Endothelial cell of umbilical vein (primary cell): ENCODE measurements at regions not wholly inside any gene's neighbourhood (a gene's known extent, or its start where the extent isn't known, plus 50 kb on each side); places are given as distances from the start of the nearest gene placed in this dataset.

Source experiments
- BruUV-seq: library from RNA; stranded (reverse); fragments of 400-500 nt; replicated peaks from 2 replicates; lab custom pipeline; 2021; lab: Mats Ljungman, UMichigan
- CTCF ChIA-PET: fragments of 300-600, 350-600 bp; sonication (Branson Sonifier 250); formaldehyde crosslinking; loops from one replicate; lab custom pipeline; 2021; ENCODE audit warnings: antibody characterized with exemption, inconsistent platforms; lab: Charles Lee
- POLR2A ChIA-PET: fragments of 300-600, 350-600 bp; sonication (Branson Sonifier 250); formaldehyde crosslinking; loops from one replicate; lab custom pipeline; 2021; ENCODE audit warnings: antibody characterized with exemption, inconsistent platforms; lab: Charles Lee
- DNase-seq: peaks from one replicate; pipeline ENCODE4 v3.0.0-alpha.2; 2011; ENCODE audit warnings: low read depth, low spot score
- FAIRE-seq: peaks from 2 replicates; lab custom pipeline; 2011; peaks lifted over from hg19 to GRCh38; lab: Jason Lieb, UNC
- H2AFZ ChIP-seq: 2 replicates; pipeline ENCODE4 v1.6.0; 2012; ENCODE audit warnings: low read depth, low read length, control low read depth, inconsistent platforms
- H3K27ac ChIP-seq: 2 replicates; pipeline ENCODE4 v1.5.1; 2011; ENCODE audit warnings: low read depth, mild to moderate bottlenecking, control low read depth, low read length, moderate library complexity; ENCODE audit not compliant: insufficient read depth
- H3K27me3 ChIP-seq, 2 experiments: 2 replicates each; pipeline versions ENCODE4 v1.6.0 to v1.6.1; 2011; ENCODE audit warnings: low read length in 2 of 2, mixed read lengths in 1 of 2; ENCODE audit not compliant: control insufficient read depth in 2 of 2, insufficient read depth in 2 of 2
- H3K36me3 ChIP-seq, 2 experiments: 2 replicates in 1 of 2; 3 replicates in 1 of 2; pipeline ENCODE4 v1.5.1; 2011; ENCODE audit warnings: low read length in 2 of 2, mild to moderate bottlenecking in 1 of 2, moderate library complexity in 1 of 2; ENCODE audit not compliant: control insufficient read depth in 2 of 2, insufficient read depth in 2 of 2; ENCODE audit errors: extremely low read depth in 1 of 2
- H3K4me1 ChIP-seq: 3 replicates; pipeline ENCODE4 v1.5.1; 2011; ENCODE audit warnings: mild to moderate bottlenecking, low read length; ENCODE audit not compliant: control insufficient read depth, insufficient read depth; ENCODE audit errors: extremely low read depth
- H3K4me2 ChIP-seq: 2 replicates; pipeline ENCODE4 v1.6.1; 2011; ENCODE audit warnings: low read length, control low read depth, mixed read lengths; ENCODE audit not compliant: insufficient read depth
- H3K4me3 ChIP-seq, 3 experiments: fragments of 200-600 bp in 1 of 3; sonication (generic), shearing (Covaris generic) in 1 of 3; replicated peaks in 1 of 3; 2 replicates each; pipeline ENCODE4 v1.5.1; 2011 to 2016; ENCODE audit warnings: control low read depth in 3 of 3, low read length in 3 of 3, mild to moderate bottlenecking in 2 of 3, inconsistent platforms in 1 of 3, low read depth in 1 of 3, moderate library complexity in 1 of 3; ENCODE audit not compliant: insufficient read depth in 1 of 3
- H3K79me2 ChIP-seq: 2 replicates; pipeline ENCODE4 v1.6.0; 2012; ENCODE audit warnings: low read length, inconsistent platforms; ENCODE audit not compliant: control insufficient read depth, insufficient read depth
- H3K9ac ChIP-seq: replicated peaks from 2 replicates; pipeline ENCODE3; 2011; ENCODE audit warnings: low read length, control low read depth; ENCODE audit not compliant: insufficient read depth; ENCODE audit errors: extremely low read depth
- H3K9me1 ChIP-seq: replicated peaks from 3 replicates; pipeline ENCODE4 v1.6.0; 2011; ENCODE audit warnings: mild to moderate bottlenecking, low read length; ENCODE audit not compliant: control insufficient read depth, insufficient read depth; ENCODE audit errors: extremely low read depth
- H3K9me3 ChIP-seq: replicated peaks from 2 replicates; pipeline ENCODE4 v1.5.1; 2012; ENCODE audit warnings: low read length, inconsistent platforms; ENCODE audit not compliant: control insufficient read depth, insufficient read depth
- H4K20me1 ChIP-seq: replicated peaks from 2 replicates; pipeline ENCODE3; 2011; ENCODE audit warnings: mild to moderate bottlenecking, low read length; ENCODE audit not compliant: control insufficient read depth, insufficient read depth; ENCODE audit errors: extremely low read depth
- EZH2 ChIP-seq: IDR thresholded peaks from 2 replicates; pipeline ENCODE4 v1.6.1; 2012; ENCODE audit warnings: borderline replicate concordance, low read depth, mild to moderate bottlenecking, moderate library complexity, low read length, inconsistent platforms; ENCODE audit not compliant: severe bottlenecking
- FOS ChIP-seq: IDR thresholded peaks from 2 replicates; pipeline ENCODE4 v1.6.1; 2011; ENCODE audit warnings: mild to moderate bottlenecking, low read length, moderate library complexity, borderline replicate concordance; ENCODE audit not compliant: insufficient read depth
- GATA2 ChIP-seq: IDR thresholded peaks from 2 replicates; pipeline ENCODE4 v1.7.0; 2011; ENCODE audit warnings: low read depth, mild to moderate bottlenecking, moderate library complexity, mixed read lengths, low read length; ENCODE audit not compliant: insufficient read length, insufficient read depth
- JUN ChIP-seq: IDR thresholded peaks from 2 replicates; pipeline ENCODE4 v1.6.1; 2011; ENCODE audit warnings: borderline replicate concordance, low read depth; ENCODE audit not compliant: insufficient read length, insufficient read depth
- MYC ChIP-seq: IDR thresholded peaks from one replicate; pipeline ENCODE4 v1.6.1; 2011; ENCODE audit warnings: mild to moderate bottlenecking, low read depth, low read length
- POLR2A ChIP-seq: IDR thresholded peaks from 2 replicates; pipeline ENCODE4 v1.6.1; 2012; ENCODE audit warnings: low read depth, mild to moderate bottlenecking, control low read depth, low read length
- POLR2AphosphoS5 ChIP-seq: IDR thresholded peaks from 2 replicates; pipeline ENCODE4 v1.6.1; 2012; ENCODE audit warnings: low read depth, mild to moderate bottlenecking, control low read depth, low read length, moderate library complexity; ENCODE audit not compliant: insufficient read depth
- dilution Hi-C: fragments of 300-500 bp; cut with MboI; formaldehyde crosslinking; loops from one replicate; pipeline ENCODE4 v1.15.0; 2019; ENCODE audit warnings: low sequenced_read_pairs; ENCODE audit not compliant: extremely low pct_ligation_motif_present
- intact Hi-C: fragments of 100-400 bp; cut with micrococcal nuclease; formaldehyde crosslinking; loops from one replicate; pipeline ENCODE4 v1.10.0; 2022
- TF ChIP-seq, protein P1 (sequence below): IDR thresholded peaks from 2 replicates; pipeline ENCODE4 v1.6.1; 2011; ENCODE audit not compliant: insufficient read depth, insufficient read length
- TF ChIP-seq, protein P2 (sequence below), 2 donors: IDR thresholded peaks; 1 replicate in 1 of 2; 2 replicates in 1 of 2; pipeline ENCODE4 v1.5.1; 2011; ENCODE audit warnings: low read length in 2 of 2, mild to moderate bottlenecking in 2 of 2, moderate library complexity in 2 of 2, control low read depth in 1 of 2, inconsistent platforms in 1 of 2, low read depth in 1 of 2; ENCODE audit not compliant: insufficient read depth in 1 of 2; ENCODE audit errors: extremely low read depth in 1 of 2

DNA sequence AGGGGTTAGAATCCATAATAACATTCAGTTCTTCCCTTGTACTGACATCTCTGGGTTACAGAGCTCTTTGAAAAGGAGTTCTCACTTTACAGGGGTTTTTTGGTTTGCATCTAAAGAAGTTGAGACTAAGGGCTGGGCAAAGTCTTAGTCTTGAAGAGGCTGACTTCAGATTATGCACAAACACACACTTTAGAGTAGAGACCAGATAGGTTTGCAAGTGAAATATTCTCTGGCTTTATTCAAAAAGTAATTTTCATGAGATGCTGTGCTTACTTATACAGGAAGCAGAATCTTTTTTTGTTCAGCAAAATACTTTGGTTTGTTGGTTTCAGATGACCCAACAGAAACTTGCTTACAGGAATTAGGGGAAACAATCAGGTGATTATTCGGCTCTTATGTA lies 410.9 kb upstream of the LRRTM1 start:
- Histone ChIP-seq H3K27ac (no peak overlapping the region), H3K27me3 (no peaks in the 10 kb centered on the region), H4K20me1 (no peaks in the 10 kb centered on the region), H3K9ac (no peak overlapping the region), H3K9me3 (peaks cover 5% of the 10 kb centered on the region), H3K4me3 (no peak overlapping the region), H3K4me2 (no peak overlapping the region), H3K4me1 (no peaks in the 10 kb centered on the region), H2AFZ (no peak overlapping the region), H3K36me3 (no peaks in the 10 kb centered on the region), H3K79me2 (no peaks in the 10 kb centered on the region), H3K9me1 (no peaks in the 10 kb centered on the region)
- FAIRE-seq: no peak
- dilution Hi-C loops: no loop called here
- TF ChIP-seq JUN: no peak
- TF ChIP-seq, protein P1, sequence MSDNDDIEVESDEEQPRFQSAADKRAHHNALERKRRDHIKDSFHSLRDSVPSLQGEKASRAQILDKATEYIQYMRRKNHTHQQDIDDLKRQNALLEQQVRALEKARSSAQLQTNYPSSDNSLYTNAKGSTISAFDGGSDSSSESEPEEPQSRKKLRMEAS: no peak
- TF ChIP-seq POLR2AphosphoS5: no peak
- no peak for TF ChIP-seq GATA2
- TF ChIP-seq MYC: no peak
- TF ChIP-seq FOS: no peak
- no peak for TF ChIP-seq POLR2A
- TF ChIP-seq, protein P2, sequence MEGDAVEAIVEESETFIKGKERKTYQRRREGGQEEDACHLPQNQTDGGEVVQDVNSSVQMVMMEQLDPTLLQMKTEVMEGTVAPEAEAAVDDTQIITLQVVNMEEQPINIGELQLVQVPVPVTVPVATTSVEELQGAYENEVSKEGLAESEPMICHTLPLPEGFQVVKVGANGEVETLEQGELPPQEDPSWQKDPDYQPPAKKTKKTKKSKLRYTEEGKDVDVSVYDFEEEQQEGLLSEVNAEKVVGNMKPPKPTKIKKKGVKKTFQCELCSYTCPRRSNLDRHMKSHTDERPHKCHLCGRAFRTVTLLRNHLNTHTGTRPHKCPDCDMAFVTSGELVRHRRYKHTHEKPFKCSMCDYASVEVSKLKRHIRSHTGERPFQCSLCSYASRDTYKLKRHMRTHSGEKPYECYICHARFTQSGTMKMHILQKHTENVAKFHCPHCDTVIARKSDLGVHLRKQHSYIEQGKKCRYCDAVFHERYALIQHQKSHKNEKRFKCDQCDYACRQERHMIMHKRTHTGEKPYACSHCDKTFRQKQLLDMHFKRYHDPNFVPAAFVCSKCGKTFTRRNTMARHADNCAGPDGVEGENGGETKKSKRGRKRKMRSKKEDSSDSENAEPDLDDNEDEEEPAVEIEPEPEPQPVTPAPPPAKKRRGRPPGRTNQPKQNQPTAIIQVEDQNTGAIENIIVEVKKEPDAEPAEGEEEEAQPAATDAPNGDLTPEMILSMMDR (IDR thresholded peaks at IDR 0.05; ENCODE audit: extremely low read depth in 1 of 2, insufficient read depth in 1 of 2, low read depth in 1 of 2, low read length in 2 of 2): no peak
- TF ChIP-seq EZH2: no peak
- intact Hi-C loops: no loop called here
- no TSS peak for BruUV-seq
- ChIA-PET CTCF (no interaction called here), POLR2A (no interaction called here)
- no peak for DNase-seq
